GM23338 (cell line): ENCODE measurements at regions not wholly inside any gene's neighbourhood (a gene's known extent, or its start where the extent isn't known, plus 50 kb on each side); places are given as distances from the start of the nearest gene placed in this dataset.

Experiments used
- ETS1 ChIP-seq: IDR thresholded peaks from 2 replicates; pipeline ENCODE4 v1.6.1; 2016; ENCODE audit warnings: antibody characterized with exemption
- EZH2 ChIP-seq: fragments of 200-600 bp; sonication (generic); IDR thresholded peaks from one replicate; pipeline ENCODE4 v1.8.0; 2017; ENCODE audit warnings: antibody characterized with exemption, mild to moderate bottlenecking, low read depth; ENCODE audit not compliant: unreplicated experiment
- JUNB ChIP-seq: IDR thresholded peaks from one replicate; pipeline ENCODE4 v1.6.1; 2016; ENCODE audit warnings: antibody characterized with exemption; ENCODE audit not compliant: unreplicated experiment
- NANOG ChIP-seq: IDR thresholded peaks from 2 replicates; pipeline ENCODE4 v1.6.1; 2016; ENCODE audit warnings: antibody characterized with exemption, borderline replicate concordance
- POLR2AphosphoS5 ChIP-seq: IDR thresholded peaks from 2 replicates; pipeline ENCODE4 v1.6.1; 2016; ENCODE audit warnings: antibody characterized with exemption, low read depth
- ZNF114 ChIP-seq: fragments of 250-450 bp; sonication (Bioruptor Pico); IDR thresholded peaks from 2 replicates; pipeline ENCODE4 v1.5.0; 2020; ENCODE audit warnings: mild to moderate bottlenecking, moderate library complexity
- TF ChIP-seq, protein P1 (sequence below): fragments of 250-450 bp; sonication (Bioruptor Pico); IDR thresholded peaks from 2 replicates; pipeline ENCODE4 v1.5.0; 2020; ENCODE audit warnings: mild to moderate bottlenecking, moderate library complexity
- TF ChIP-seq, protein P2 (sequence below): IDR thresholded peaks from one replicate; pipeline ENCODE4 v1.6.1; 2018; ENCODE audit warnings: antibody characterized with exemption; ENCODE audit not compliant: unreplicated experiment

DNA sequence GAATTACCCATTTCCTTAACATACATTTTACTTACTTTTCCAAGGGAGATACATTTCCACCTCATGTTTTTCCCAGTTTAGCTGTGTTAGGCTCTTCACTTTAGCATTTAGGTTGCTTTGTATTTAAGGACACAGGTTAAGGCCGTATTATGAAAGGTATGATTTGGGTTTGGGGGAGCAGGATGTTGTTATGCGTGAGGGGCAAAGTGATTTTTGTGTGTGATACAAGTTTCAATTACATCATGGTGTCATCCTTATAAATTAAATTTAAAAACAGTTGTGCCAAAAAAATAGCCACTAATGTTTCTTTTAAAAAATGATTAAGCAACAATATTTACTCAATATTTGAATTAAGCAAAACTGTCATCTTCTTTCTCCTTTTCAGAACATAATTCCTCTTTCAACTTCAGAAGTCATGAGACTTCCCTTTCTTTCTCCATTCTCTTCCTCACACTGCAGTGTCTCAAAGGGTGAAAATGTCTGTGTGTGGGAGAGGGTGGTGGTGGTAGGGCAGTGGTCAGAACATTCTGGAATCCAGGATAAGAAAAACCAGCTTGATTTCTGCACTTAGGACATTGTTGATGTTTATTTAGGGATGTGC lies 126.2 kb downstream of the KCNRG start (continued):
- TF ChIP-seq, protein P1, sequence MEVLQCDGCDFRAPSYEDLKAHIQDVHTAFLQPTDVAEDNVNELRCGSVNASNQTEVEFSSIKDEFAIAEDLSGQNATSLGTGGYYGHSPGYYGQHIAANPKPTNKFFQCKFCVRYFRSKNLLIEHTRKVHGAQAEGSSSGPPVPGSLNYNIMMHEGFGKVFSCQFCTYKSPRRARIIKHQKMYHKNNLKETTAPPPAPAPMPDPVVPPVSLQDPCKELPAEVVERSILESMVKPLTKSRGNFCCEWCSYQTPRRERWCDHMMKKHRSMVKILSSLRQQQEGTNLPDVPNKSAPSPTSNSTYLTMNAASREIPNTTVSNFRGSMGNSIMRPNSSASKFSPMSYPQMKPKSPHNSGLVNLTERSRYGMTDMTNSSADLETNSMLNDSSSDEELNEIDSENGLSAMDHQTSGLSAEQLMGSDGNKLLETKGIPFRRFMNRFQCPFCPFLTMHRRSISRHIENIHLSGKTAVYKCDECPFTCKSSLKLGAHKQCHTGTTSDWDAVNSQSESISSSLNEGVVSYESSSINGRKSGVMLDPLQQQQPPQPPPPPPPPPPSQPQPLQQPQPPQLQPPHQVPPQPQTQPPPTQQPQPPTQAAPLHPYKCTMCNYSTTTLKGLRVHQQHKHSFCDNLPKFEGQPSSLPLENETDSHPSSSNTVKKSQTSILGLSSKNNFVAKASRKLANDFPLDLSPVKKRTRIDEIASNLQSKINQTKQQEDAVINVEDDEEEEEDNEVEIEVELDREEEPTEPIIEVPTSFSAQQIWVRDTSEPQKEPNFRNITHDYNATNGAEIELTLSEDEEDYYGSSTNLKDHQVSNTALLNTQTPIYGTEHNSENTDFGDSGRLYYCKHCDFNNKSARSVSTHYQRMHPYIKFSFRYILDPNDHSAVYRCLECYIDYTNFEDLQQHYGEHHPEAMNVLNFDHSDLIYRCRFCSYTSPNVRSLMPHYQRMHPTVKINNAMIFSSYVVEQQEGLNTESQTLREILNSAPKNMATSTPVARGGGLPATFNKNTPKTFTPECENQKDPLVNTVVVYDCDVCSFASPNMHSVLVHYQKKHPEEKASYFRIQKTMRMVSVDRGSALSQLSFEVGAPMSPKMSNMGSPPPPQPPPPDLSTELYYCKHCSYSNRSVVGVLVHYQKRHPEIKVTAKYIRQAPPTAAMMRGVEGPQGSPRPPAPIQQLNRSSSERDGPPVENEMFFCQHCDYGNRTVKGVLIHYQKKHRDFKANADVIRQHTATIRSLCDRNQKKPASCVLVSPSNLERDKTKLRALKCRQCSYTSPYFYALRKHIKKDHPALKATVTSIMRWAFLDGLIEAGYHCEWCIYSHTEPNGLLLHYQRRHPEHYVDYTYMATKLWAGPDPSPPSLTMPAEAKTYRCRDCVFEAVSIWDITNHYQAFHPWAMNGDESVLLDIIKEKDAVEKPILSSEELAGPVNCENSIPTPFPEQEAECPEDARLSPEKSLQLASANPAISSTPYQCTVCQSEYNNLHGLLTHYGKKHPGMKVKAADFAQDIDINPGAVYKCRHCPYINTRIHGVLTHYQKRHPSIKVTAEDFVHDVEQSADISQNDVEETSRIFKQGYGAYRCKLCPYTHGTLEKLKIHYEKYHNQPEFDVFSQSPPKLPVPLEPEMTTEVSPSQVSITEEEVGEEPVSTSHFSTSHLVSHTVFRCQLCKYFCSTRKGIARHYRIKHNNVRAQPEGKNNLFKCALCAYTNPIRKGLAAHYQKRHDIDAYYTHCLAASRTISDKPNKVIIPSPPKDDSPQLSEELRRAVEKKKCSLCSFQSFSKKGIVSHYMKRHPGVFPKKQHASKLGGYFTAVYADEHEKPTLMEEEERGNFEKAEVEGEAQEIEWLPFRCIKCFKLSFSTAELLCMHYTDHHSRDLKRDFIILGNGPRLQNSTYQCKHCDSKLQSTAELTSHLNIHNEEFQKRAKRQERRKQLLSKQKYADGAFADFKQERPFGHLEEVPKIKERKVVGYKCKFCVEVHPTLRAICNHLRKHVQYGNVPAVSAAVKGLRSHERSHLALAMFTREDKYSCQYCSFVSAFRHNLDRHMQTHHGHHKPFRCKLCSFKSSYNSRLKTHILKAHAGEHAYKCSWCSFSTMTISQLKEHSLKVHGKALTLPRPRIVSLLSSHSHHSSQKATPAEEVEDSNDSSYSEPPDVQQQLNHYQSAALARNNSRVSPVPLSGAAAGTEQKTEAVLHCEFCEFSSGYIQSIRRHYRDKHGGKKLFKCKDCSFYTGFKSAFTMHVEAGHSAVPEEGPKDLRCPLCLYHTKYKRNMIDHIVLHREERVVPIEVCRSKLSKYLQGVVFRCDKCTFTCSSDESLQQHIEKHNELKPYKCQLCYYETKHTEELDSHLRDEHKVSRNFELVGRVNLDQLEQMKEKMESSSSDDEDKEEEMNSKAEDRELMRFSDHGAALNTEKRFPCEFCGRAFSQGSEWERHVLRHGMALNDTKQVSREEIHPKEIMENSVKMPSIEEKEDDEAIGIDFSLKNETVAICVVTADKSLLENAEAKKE (CRISPR knock-in tag) = no peak
- TF ChIP-seq NANOG (no peak), ZNF114 (no peak), JUNB (no peak), ETS1 (no peak), EZH2 (no peak), POLR2AphosphoS5 (no peak)
- TF ChIP-seq, protein P2, sequence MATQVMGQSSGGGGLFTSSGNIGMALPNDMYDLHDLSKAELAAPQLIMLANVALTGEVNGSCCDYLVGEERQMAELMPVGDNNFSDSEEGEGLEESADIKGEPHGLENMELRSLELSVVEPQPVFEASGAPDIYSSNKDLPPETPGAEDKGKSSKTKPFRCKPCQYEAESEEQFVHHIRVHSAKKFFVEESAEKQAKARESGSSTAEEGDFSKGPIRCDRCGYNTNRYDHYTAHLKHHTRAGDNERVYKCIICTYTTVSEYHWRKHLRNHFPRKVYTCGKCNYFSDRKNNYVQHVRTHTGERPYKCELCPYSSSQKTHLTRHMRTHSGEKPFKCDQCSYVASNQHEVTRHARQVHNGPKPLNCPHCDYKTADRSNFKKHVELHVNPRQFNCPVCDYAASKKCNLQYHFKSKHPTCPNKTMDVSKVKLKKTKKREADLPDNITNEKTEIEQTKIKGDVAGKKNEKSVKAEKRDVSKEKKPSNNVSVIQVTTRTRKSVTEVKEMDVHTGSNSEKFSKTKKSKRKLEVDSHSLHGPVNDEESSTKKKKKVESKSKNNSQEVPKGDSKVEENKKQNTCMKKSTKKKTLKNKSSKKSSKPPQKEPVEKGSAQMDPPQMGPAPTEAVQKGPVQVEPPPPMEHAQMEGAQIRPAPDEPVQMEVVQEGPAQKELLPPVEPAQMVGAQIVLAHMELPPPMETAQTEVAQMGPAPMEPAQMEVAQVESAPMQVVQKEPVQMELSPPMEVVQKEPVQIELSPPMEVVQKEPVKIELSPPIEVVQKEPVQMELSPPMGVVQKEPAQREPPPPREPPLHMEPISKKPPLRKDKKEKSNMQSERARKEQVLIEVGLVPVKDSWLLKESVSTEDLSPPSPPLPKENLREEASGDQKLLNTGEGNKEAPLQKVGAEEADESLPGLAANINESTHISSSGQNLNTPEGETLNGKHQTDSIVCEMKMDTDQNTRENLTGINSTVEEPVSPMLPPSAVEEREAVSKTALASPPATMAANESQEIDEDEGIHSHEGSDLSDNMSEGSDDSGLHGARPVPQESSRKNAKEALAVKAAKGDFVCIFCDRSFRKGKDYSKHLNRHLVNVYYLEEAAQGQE = no peak
